NCI-H2107 (cell line): ENCODE measurements at regions not wholly inside any gene's neighbourhood (a gene's known extent, or its start where the extent isn't known, plus 50 kb on each side); places are given as distances from the start of the nearest gene placed in this dataset.

ENCODE experiments used
- DNase-seq: peaks from one replicate; lab custom pipeline; 2025; lab: John Stamatoyannopoulos, UW

GRCh38 chr21:33155422-33155821 lies 74.3 kb upstream of the IFNAR2 start:
- DNase-seq, result no peak

GRCh38 chr21:33157303-33157702 lies 72.4 kb upstream of the IFNAR2 start:
- DNase-seq, result no peak

GRCh38 chr21:33158654-33159053 lies 71.1 kb upstream of the IFNAR2 start:
- no peak for DNase-seq

- DNase-seq, result no peak
Observed at GRCh38 chr21:33162436-33162951, 67.2 kb upstream of the IFNAR2 start.

GRCh38 chr21:33168886-33169285 lies 60.9 kb upstream of the IFNAR2 start:
- no peak for DNase-seq

- no peak for DNase-seq
Observed at GRCh38 chr21:33169359-33169758, 60.4 kb upstream of the IFNAR2 start.

GRCh38 chr21:33171616-33172169 lies 58.0 kb upstream of the IFNAR2 start:
- no peak for DNase-seq

- DNase-seq, result no peak
Observed at GRCh38 chr21:33174756-33175155, 55.0 kb upstream of the IFNAR2 start.
